Stomach smooth muscle (tissue), 2 donors: ENCODE measurements at regions not wholly inside any gene's neighbourhood (a gene's known extent, or its start where the extent isn't known, plus 50 kb on each side); places are given as distances from the start of the nearest gene placed in this dataset.

Source experiments
- H3K27ac ChIP-seq: one replicate; pipeline ENCODE4 v1.7.0; 2013; ENCODE audit warnings: mild to moderate bottlenecking, low read length, inconsistent platforms
- H3K27me3 ChIP-seq, 2 donors: one replicate each; pipeline ENCODE4 v1.7.0; 2013; ENCODE audit warnings: low read length in 2 of 2; ENCODE audit not compliant: insufficient read depth in 2 of 2, control insufficient read depth in 1 of 2
- H3K36me3 ChIP-seq, 2 donors: one replicate each; pipeline ENCODE4 v1.7.0; 2013; ENCODE audit warnings: low read length in 2 of 2; ENCODE audit not compliant: control insufficient read depth in 2 of 2, insufficient read depth in 2 of 2
- H3K4me1 ChIP-seq: one replicate; pipeline ENCODE4 v1.7.0; 2013; ENCODE audit warnings: low read length; ENCODE audit not compliant: control insufficient read depth, insufficient read depth
- H3K4me3 ChIP-seq, 2 donors: one replicate each; pipeline ENCODE4 v1.7.0; 2013; ENCODE audit warnings: low read length in 2 of 2
- H3K9ac ChIP-seq, 2 donors: one replicate each; pipeline ENCODE4 v1.7.0; 2013; ENCODE audit warnings: low read length in 2 of 2, mild to moderate bottlenecking in 1 of 2
- H3K9me3 ChIP-seq, 2 donors: one replicate each; pipeline ENCODE4 v1.7.0; 2013; ENCODE audit warnings: low read length in 2 of 2; ENCODE audit not compliant: control insufficient read depth in 2 of 2
- donor health status: healthy.
- donor health status: Pancreatic carcinoma.

DNA sequence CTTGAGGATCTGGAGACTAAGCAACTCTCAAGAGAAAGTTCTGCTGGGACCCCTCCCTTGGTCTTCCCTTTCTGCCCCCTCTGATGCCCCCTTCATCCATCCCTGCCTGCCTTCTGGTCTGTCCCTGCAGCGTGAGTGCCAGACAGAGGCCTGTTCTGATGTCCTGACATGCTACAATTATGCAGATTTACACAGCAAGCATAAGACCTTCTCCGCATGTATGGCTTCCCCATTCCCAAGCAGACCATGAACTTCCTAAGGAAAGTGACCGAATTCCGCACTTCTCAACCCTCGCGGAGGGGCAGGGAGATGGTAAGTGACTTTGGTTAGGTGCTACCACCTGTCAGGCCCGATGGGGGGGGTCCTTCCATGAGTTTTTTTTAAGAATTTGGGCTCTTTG, 150.1 kb upstream of the SDK2 start:
- Histone ChIP-seq H3K27ac (no peak overlapping the region), H3K4me3 (no peak overlapping the region), H3K4me1 (peaks cover 10% of the 10 kb centered on the region), H3K27me3 (peaks cover 0 to 4% of the 10 kb centered on the region in 2 donors), H3K9me3 (peaks cover 0 to under 1% of the 10 kb centered on the region in 2 donors), H3K36me3 (no peaks in the 10 kb centered on the region), H3K9ac (no peak overlapping the region)

DNA sequence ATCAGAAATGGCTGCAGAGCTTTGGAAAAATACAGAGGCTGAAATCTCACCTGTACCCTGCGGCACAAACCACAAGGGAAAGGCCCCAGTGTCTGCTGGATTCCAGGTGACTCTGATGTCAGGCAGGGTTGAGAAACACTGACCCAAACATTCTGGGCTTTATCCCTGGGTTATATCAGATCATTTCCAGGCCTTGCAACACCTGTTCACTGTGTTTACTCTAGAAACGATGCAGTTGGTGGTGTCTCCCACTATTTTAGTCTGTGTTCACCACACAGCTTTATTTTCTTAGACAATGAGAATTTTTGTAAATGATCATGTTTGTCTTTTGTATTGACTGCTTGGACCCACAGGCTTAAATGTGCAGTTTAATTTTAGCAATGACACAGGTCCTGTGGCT, 151.5 kb upstream of the SDK2 start:
- Histone ChIP-seq H3K9ac (no peak overlapping the region), H3K27ac (no peak overlapping the region), H3K27me3 (peaks cover 0 to 4% of the 10 kb centered on the region in 2 donors), H3K9me3 (no peaks in the 10 kb centered on the region), H3K36me3 (no peaks in the 10 kb centered on the region), H3K4me3 (no peak overlapping the region), H3K4me1 (peaks cover 10% of the 10 kb centered on the region)

DNA sequence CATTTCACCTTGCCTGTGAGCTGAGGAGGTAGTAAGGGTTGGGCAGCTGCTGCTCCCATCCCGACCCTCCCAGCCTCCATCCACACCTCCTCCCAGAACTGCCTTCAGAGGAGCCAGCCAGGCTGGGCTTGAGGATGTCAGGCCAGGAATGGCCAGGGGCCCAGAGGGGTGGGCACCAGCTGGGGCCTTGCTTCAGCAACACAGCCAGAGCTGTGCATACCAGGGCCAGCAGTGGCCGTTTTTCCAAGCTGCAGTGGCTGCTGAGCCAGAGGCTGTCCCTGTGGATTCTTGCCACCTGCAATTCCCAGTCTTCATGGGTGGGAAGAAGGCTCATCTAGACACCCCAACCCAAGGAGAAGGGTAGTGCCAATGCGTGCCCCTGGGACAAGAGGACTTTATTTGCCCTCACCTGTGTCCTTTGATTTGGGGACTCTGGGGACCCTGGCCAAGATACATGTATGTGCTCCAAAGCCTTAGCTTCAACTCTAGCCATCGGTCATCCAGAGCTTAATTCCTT, 153.4 kb upstream of the SDK2 start:
- Histone ChIP-seq H3K9ac (no peak overlapping the region), H3K36me3 (no peaks in the 10 kb centered on the region), H3K4me3 (no peak overlapping the region), H3K27ac (no peak overlapping the region), H3K27me3 (peaks cover 4 to 6% of the 10 kb centered on the region in 2 donors), H3K4me1 (peaks cover 10% of the 10 kb centered on the region), H3K9me3 (peaks cover under 1 to 2% of the 10 kb centered on the region in 2 donors)

DNA sequence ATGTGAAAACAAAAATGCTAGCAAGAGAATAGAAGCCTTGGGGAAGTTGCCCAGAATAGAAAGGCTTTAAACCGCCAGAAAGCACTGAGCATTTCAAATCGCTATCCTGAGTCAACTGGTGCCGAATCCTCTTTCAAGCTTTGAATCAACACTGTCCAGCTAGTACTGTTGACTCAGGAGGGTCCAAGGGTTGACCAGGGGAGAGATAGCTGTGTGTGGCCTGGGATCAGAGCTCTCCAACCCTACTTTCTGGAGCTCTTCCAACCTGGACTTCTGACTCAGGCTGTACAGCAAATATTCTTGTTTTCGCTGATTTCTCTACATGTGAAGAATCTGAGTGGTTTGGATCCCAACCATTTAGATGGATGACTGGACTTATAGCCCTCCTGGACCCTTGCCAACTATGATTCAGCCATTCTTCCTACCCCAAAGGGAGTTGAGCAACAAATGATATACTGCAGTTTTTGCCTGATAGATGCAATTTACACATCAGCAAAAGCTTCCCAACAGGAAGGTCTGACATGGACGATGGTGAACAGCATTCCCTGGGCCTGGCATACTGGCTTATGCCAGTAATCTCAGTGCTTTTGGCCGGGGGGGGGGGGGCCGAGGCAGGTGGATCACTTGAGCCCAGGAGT, 154.0 kb upstream of the SDK2 start:
- Histone ChIP-seq H3K4me1 (peaks cover 10% of the 10 kb centered on the region), H3K27me3 (peaks cover 5 to 9% of the 10 kb centered on the region in 2 donors), H3K9me3 (peaks cover 4 to 6% of the 10 kb centered on the region in 2 donors), H3K4me3 (no peak overlapping the region), H3K9ac (no peak overlapping the region), H3K27ac (no peak overlapping the region), H3K36me3 (no peaks in the 10 kb centered on the region)

DNA sequence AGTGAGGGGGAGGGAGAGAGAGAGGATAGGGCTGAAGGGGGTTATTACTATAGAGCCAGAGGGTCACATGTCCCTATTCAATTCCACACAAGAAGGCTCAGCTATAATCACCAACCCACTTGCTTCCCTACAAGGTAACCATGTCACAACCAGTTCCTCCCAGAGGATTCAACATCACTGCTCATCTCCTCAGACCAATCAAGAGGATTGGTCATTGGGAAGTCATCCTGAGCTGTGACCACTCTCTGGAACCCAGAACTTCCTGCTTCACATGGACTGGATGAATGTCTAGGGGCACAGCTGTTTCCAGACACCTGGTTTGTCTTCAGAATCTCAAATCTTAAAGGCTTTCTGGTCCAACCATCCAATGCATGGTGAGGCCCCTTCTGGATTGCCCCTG, 154.9 kb upstream of the SDK2 start:
- H3K27me3 ChIP-seq = peaks cover 8 to 9% of the 10 kb centered on the region in 2 donors
- H3K27ac ChIP-seq = no peak overlapping the region
- no peak overlapping the region for H3K9ac ChIP-seq
- peaks cover 10% of the 10 kb centered on the region for H3K4me1 ChIP-seq
- H3K4me3 ChIP-seq = no peak overlapping the region
- peaks cover 4 to 8% of the 10 kb centered on the region in 2 donors for H3K9me3 ChIP-seq
- H3K36me3 ChIP-seq = no peaks in the 10 kb centered on the region

DNA sequence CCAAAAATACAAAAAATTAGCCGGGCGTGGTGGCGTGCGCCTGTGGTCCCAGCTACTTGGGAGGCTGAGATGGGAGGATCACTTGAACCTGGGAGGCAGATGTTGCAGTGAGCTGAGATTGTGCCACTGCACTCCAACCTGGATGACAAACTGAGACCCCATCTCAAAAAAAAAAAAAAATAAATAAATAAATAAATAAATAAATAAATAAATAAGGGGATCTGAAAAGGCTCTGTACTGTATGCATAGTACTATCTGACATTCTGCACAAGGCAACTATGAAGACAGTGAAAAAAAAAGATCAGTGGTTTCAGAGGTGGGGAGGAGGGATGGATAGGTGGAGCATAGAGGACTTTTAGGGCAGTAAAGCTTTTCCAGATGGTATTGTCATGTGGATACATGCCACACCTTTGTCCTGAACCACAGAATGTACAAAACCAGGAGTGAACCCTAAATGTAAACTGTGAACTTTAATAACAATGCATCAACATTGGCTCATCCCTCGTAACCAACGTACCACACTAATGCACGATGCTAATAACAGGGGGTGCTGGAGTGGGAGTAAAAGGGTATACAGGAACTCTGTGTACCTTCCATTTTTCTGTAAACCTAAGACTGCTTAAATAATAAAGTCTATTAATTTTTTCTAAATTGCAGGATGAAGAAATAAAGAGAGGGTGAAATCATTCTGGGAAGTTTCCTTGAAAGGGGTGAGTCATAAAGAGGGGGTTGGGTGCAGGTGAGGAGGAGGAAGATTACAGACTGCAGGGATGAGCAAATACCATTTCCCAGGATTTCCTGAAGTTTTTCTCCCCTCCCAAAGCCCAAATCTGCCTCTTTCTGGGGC, 155.8 kb upstream of the SDK2 start:
- Histone ChIP-seq H3K9ac (no peak overlapping the region), H3K9me3 (peaks cover 4 to 11% of the 10 kb centered on the region in 2 donors), H3K4me1 (peaks cover 10% of the 10 kb centered on the region), H3K27ac (no peak overlapping the region), H3K4me3 (no peak overlapping the region), H3K27me3 (peaks cover 13 to 16% of the 10 kb centered on the region in 2 donors), H3K36me3 (no peaks in the 10 kb centered on the region)

DNA sequence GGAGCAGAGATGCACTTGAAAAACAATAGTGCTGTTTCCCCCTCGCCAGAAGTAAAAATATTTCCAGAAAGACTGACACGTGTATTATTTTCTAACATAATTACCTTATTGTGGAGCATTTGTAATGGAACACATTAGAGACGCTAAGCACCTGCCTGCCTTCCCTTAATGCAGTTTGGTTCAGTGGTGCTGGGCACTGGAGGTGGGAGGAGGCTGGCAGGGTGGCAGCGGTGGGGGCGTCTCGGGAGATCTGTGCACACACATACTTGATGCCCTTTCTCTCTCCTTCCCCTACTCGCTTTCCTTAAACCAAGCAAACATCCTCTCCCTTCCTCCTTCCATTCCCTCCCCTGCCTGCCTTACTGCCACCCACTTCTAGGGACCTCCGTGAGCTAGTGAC, 156.6 kb upstream of the SDK2 start:
- Histone ChIP-seq H3K9ac (no peak overlapping the region), H3K36me3 (no peaks in the 10 kb centered on the region), H3K4me1 (peaks cover 10% of the 10 kb centered on the region), H3K27ac (no peak overlapping the region), H3K27me3 (peaks cover 13 to 22% of the 10 kb centered on the region in 2 donors), H3K4me3 (no peak overlapping the region), H3K9me3 (peaks cover 4 to 11% of the 10 kb centered on the region in 2 donors)

DNA sequence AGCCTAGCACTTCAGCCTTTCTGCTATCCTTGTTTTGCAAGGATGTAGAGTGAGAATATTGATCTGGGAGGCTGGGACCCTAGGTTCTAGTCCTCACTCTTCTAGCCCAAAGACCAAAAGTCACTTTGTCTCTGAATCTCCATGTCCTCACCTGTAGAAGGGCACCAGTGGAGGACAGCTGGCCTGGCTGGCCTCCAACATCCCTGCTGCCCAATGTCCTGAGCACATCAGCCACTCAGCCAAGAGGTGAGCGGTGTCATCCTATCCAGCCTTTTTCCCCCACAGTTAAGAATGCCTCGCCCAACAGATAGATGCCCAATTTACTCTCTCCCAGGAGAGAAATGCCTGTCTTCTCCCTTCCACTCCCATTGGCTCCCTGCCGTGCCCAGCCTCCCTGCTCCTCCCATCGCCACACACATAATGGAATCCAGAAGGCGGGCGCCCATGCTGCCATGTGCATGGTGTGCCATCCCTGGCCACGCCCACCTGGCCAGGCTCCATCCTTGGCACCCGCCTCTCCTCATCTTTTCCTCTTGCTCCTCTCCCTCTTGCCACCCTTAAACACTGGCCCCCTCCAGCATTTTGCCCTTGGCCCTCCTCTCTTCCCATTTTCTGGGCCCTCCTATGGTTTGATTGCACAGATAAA, 157.3 kb upstream of the SDK2 start:
- H3K9me3 ChIP-seq = peaks cover 4 to 11% of the 10 kb centered on the region in 2 donors
- H3K36me3 ChIP-seq = no peaks in the 10 kb centered on the region
- no peak overlapping the region for H3K9ac ChIP-seq
- peaks cover 10% of the 10 kb centered on the region for H3K4me1 ChIP-seq
- no peak overlapping the region for H3K27ac ChIP-seq
- no peak overlapping the region for H3K4me3 ChIP-seq
- peaks cover 13 to 22% of the 10 kb centered on the region in 2 donors for H3K27me3 ChIP-seq

DNA sequence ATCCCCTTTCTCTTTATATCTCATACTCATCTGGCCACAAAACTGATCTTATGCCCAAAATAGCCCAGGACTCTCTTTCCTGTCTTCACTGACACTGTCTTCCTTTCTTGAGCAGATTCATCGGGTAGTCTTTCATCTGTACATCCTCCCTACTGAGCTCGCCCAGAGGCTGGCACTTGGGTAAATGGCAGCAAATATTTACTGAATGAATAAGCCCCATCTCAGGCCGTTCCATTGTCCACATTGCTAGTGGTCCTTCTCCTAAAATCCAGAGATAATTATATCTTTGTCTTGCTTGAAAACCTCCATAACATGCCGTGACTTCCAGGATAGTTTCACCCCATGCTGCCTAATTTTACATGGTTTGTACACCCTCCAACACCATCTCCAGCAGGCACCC, 158.1 kb upstream of the SDK2 start:
- Histone ChIP-seq H3K9me3 (peaks cover 4 to 11% of the 10 kb centered on the region in 2 donors), H3K4me3 (no peak overlapping the region), H3K36me3 (no peaks in the 10 kb centered on the region), H3K27ac (no peak overlapping the region), H3K27me3 (peaks cover 13 to 22% of the 10 kb centered on the region in 2 donors), H3K9ac (no peak overlapping the region), H3K4me1 (peaks cover 3% of the 10 kb centered on the region)

DNA sequence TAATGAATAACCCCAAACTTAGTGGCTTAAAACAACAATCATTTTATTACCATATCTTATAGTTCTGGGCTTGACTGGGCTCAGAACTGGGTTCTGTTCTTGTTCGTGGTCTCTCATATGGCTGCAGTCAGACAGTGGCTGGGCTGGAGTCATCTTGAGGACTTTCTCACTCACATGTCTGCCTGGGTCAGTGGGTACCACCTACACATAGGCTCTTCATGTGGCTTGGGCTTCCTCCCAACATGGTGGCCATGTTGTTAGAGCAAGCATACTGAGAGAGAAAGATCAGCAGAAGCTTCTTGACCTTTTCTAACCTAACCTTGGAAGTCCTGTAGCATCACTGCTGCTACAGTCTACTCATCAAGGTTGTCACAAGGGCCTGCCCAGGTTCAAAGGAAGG, 158.6 kb upstream of the SDK2 start:
- Histone ChIP-seq H3K27me3 (peaks cover 13 to 22% of the 10 kb centered on the region in 2 donors), H3K9ac (no peak overlapping the region), H3K9me3 (peaks cover 4 to 11% of the 10 kb centered on the region in 2 donors), H3K4me1 (peaks cover under 1% of the 10 kb centered on the region), H3K4me3 (no peak overlapping the region), H3K27ac (no peak overlapping the region), H3K36me3 (no peaks in the 10 kb centered on the region)
